ENCODE measurements at regions not wholly inside any gene's neighbourhood (a gene's known extent, or its start where the extent isn't known, plus 50 kb on each side); places are given as distances from the start of the nearest gene placed in this dataset.

DNA sequence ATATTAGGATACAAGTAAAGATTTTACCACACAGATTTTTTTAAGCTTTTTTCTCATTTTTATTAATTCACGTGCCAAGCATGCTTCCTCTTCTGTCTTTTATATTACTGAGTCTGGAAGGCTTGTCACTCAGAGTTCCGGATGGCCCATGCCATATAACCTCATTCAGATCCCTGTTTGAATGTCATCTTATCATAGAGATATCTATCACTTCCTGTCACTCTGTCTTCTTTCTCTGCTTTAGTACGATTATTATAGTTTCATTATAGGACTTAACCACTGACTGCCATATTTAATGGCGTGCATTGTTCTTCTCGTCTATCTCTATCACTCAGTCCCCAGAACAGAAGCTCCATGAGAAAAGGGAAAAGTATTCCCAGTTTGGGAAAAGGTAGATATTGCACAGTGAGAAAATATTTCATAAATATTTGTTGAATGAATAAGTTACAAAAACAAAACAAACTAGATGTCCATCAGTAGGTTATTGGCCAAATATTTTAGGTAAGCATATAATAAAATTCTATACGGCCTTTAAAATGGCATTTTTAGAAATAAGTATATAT is 296.9 kb upstream of the GOT2 start:
- H3K4me3 ChIP-seq (replicated peaks in 1 of 3; ENCODE audit: insufficient read depth in 1 of 3, low read depth in 2 of 3, low read length in 3 of 3), result no peak overlapping the region
- H3K4me2 ChIP-seq (ENCODE audit: low read depth, low read length), result no peak overlapping the region
- ChIA-PET POLR2A (no interaction called here), CTCF (ENCODE audit: low intra/inter-chr PET ratio, low total read pairs) (no interaction called here)
- no TSS peak for BruUV-seq (replicated peaks)
- DNase-seq (ENCODE audit: low spot score) (no peak), FAIRE-seq (no peak), ATAC-seq (no peak)
- TF ChIP-seq HNRNPK (IDR thresholded peaks at IDR 0.05; ENCODE audit: low read depth, low read length, poor library complexity, severe bottlenecking), result no peak
- no peak for TF ChIP-seq POLR2AphosphoS2 (IDR thresholded peaks at IDR 0.05; ENCODE audit: low read depth, low read length)
- no peak for TF ChIP-seq ZNF704 (CRISPR knock-in tag; IDR thresholded peaks at IDR 0.05; ENCODE audit: borderline replicate concordance)
- TF ChIP-seq HNF4A (CRISPR knock-in tag; IDR thresholded peaks at IDR 0.05), result no peak
- TF ChIP-seq HMGA1 (CRISPR knock-in tag; conservative IDR thresholded peaks at IDR 0.05), result no peak
- TF ChIP-seq ARHGAP35 (CRISPR knock-in tag; IDR thresholded peaks at IDR 0.05; ENCODE audit: borderline replicate concordance), result no peak
- TF ChIP-seq GLI4 (CRISPR knock-in tag; IDR thresholded peaks at IDR 0.05; ENCODE audit: borderline replicate concordance), result no peak
- no peak for TF ChIP-seq ZNF598 (CRISPR knock-in tag; IDR thresholded peaks at IDR 0.05; ENCODE audit: borderline replicate concordance)
- no peak for TF ChIP-seq ATAD3A (CRISPR knock-in tag; IDR thresholded peaks at IDR 0.05)
- no peak for TF ChIP-seq KMT2A (CRISPR knock-in tag; IDR thresholded peaks at IDR 0.05)
- TF ChIP-seq NR2C2 (CRISPR knock-in tag; IDR thresholded peaks at IDR 0.05; ENCODE audit: borderline replicate concordance), result no peak
- TF ChIP-seq HCFC1 (IDR thresholded peaks at IDR 0.05; ENCODE audit: low read depth, low read length), result no peak
- no peak for TF ChIP-seq SNAPC4 (CRISPR knock-in tag; IDR thresholded peaks at IDR 0.05)
- TF ChIP-seq HOXA5 (CRISPR knock-in tag; IDR thresholded peaks at IDR 0.05), result no peak
- no peak for TF ChIP-seq ZNF44 (CRISPR knock-in tag; IDR thresholded peaks at IDR 0.05)
- TF ChIP-seq CEBPG (CRISPR knock-in tag; IDR thresholded peaks at IDR 0.05), result no peak
- no peak for TF ChIP-seq TBL1XR1 (IDR thresholded peaks at IDR 0.05; ENCODE audit: borderline replicate concordance, low read length, partially characterized antibody)
- TF ChIP-seq SKI (IDR thresholded peaks at IDR 0.05; ENCODE audit: partially characterized antibody), result no peak
- TF ChIP-seq TFDP2 (CRISPR knock-in tag; IDR thresholded peaks at IDR 0.05), result no peak
- no peaks in the 10 kb centered on the region for H3K79me2 ChIP-seq (ENCODE audit: insufficient read depth, low read length)
- WGBS (ENCODE audit: low lambda C conversion rate), result 23% methylated on average over 6 of the region's 6 CpGs
- no peaks in the 10 kb centered on the region for H3K9me3 ChIP-seq (ENCODE audit: low read length)
- H4K20me1 ChIP-seq (ENCODE audit: insufficient read depth, low read length), result no peaks in the 10 kb centered on the region
- H3K27ac ChIP-seq (ENCODE audit: extremely low read length, insufficient read depth, low read length), result no peak overlapping the region
- intact Hi-C loops (cut with micrococcal nuclease; ENCODE audit: unreplicated experiment), result no loop called here
- H3K4me1 ChIP-seq (ENCODE audit: insufficient read depth, low read length), result no peaks in the 10 kb centered on the region
- no peak overlapping the region for H2AFZ ChIP-seq (ENCODE audit: low read length)
- no peaks in the 10 kb centered on the region for H3K36me3 ChIP-seq (replicated peaks in 1 of 2; ENCODE audit: control insufficient read depth in 1 of 2, insufficient read depth in 2 of 2, low read length in 2 of 2)
- H3K27me3 ChIP-seq (ENCODE audit: control insufficient read depth in 1 of 2, insufficient read depth in 2 of 2, low read length in 2 of 2), result no peaks in the 10 kb centered on the region
- in situ Hi-C loops (cut with HindIII; ENCODE audit: extremely low pct_ligation_motif_present, low pct_unique_long_range_greater_than_20kb), result no loop called here
- no peak overlapping the region for H3K9ac ChIP-seq (ENCODE audit: insufficient read depth, low read depth, low read length)

Measured in HepG2 (cell line).